Esophagus (tissue), 2 donors: ENCODE measurements at regions not wholly inside any gene's neighbourhood (a gene's known extent, or its start where the extent isn't known, plus 50 kb on each side); places are given as distances from the start of the nearest gene placed in this dataset.
"Not testable (repeated sequence)": the region's sequence is repeated elsewhere in the genome, so short reads cannot be mapped to it uniquely, and the experiment has no call there.

Source experiments
- H3K27ac ChIP-seq, 2 donors: one replicate each; pipeline ENCODE4 v1.5.1; 2013; ENCODE audit warnings: low read depth in 2 of 2, mild to moderate bottlenecking in 2 of 2, inconsistent platforms in 1 of 2, low read length in 1 of 2, moderate library complexity in 1 of 2
- H3K27me3 ChIP-seq, 2 donors: one replicate each; pipeline ENCODE4 v1.6.1; 2013; ENCODE audit warnings: low read length in 2 of 2, control low read depth in 1 of 2, mild to moderate bottlenecking in 1 of 2; ENCODE audit not compliant: insufficient read depth in 2 of 2, control insufficient read depth in 1 of 2
- H3K36me3 ChIP-seq, 2 donors: one replicate each; pipeline ENCODE4 v1.6.1; 2013; ENCODE audit warnings: low read length in 1 of 2; ENCODE audit not compliant: control insufficient read depth in 2 of 2, insufficient read depth in 2 of 2
- H3K4me1 ChIP-seq, 2 donors: one replicate each; pipeline ENCODE4 v1.6.1; 2013; ENCODE audit warnings: low read length in 1 of 2; ENCODE audit not compliant: control insufficient read depth in 2 of 2, insufficient read depth in 2 of 2
- H3K4me3 ChIP-seq, 2 donors: one replicate each; pipeline ENCODE4 v1.5.1; 2013; ENCODE audit warnings: low read length in 2 of 2, mild to moderate bottlenecking in 2 of 2, low read depth in 1 of 2, moderate library complexity in 1 of 2
- H3K9me3 ChIP-seq, 2 donors: one replicate each; pipeline ENCODE4 v1.6.1; 2013; ENCODE audit warnings: mild to moderate bottlenecking in 2 of 2, low read depth in 1 of 2, low read length in 1 of 2, moderate library complexity in 1 of 2; ENCODE audit not compliant: control insufficient read depth in 2 of 2, insufficient read depth in 1 of 2
- WGBS, 2 donors: extraction: QIAGEN DNeasy Blood & Tissue Kit; methylation state at CpG; one replicate each; pipeline ENCODE4 v1.1.7; 2013; 5-methylcytosine and 5-hydroxymethylcytosine counted together
- donor health status: healthy with polysubstance abuse.
- donor health status: Bipolar disorder and iron deficiency.

- H3K27me3 ChIP-seq = no peaks in the 10 kb centered on the region
- WGBS, 2 donors = 65 to 81% methylated on average over 3 of the region's 3 CpGs
- H3K27ac ChIP-seq = no peak overlapping the region
- H3K4me1 ChIP-seq = no peaks in the 10 kb centered on the region
- H3K36me3 ChIP-seq = no peaks in the 10 kb centered on the region
- no peak overlapping the region for H3K4me3 ChIP-seq
- H3K9me3 ChIP-seq = no peaks in the 10 kb centered on the region
Observed at GRCh38 chr17:71799657-71800056, 321.2 kb upstream of the SOX9 start.

GRCh38 chr17:71801301-71801700 is 319.5 kb upstream of the SOX9 start:
- Histone ChIP-seq H3K27ac (no peak overlapping the region), H3K36me3 (no peaks in the 10 kb centered on the region), H3K4me3 (no peak overlapping the region), H3K27me3 (no peaks in the 10 kb centered on the region), H3K9me3 (no peaks in the 10 kb centered on the region), H3K4me1 (no peaks in the 10 kb centered on the region)
- 55 to 56% methylated on average over 6 of the region's 6 CpGs for WGBS, 2 donors

GRCh38 chr17:71802663-71803062 is 318.2 kb upstream of the SOX9 start:
- Histone ChIP-seq H3K4me1 (no peaks in the 10 kb centered on the region), H3K27ac (no peak overlapping the region), H3K36me3 (no peaks in the 10 kb centered on the region), H3K4me3 (no peak overlapping the region), H3K9me3 (peaks cover 0 to 2% of the 10 kb centered on the region in 2 donors), H3K27me3 (no peaks in the 10 kb centered on the region)
- 79 to 96% methylated on average over 3 of the region's 3 CpGs for WGBS, 2 donors

GRCh38 chr17:71803656-71804284 is 317.1 kb upstream of the SOX9 start:
- H3K4me3 ChIP-seq = no peak overlapping the region
- H3K9me3 ChIP-seq = peaks cover 0 to 2% of the 10 kb centered on the region in 2 donors
- 81 to 95% methylated on average over 1 of the region's 1 CpG for WGBS, 2 donors
- H3K27me3 ChIP-seq = no peaks in the 10 kb centered on the region
- H3K4me1 ChIP-seq = no peaks in the 10 kb centered on the region
- no peak overlapping the region for H3K27ac ChIP-seq
- H3K36me3 ChIP-seq = no peaks in the 10 kb centered on the region

GRCh38 chr17:71809537-71809936 is 311.3 kb upstream of the SOX9 start:
- no peak overlapping the region for H3K4me3 ChIP-seq
- peaks cover 0 to 2% of the 10 kb centered on the region in 2 donors for H3K9me3 ChIP-seq
- H3K4me1 ChIP-seq = no peaks in the 10 kb centered on the region
- no peak overlapping the region for H3K27ac ChIP-seq
- H3K36me3 ChIP-seq = no peaks in the 10 kb centered on the region
- no peaks in the 10 kb centered on the region for H3K27me3 ChIP-seq

- H3K27ac ChIP-seq = not testable (repeated sequence)
Observed at GRCh38 chr17:71813861-71814260, 307.0 kb upstream of the SOX9 start.

GRCh38 chr17:71821511-71821910 is 299.3 kb upstream of the SOX9 start:
- Histone ChIP-seq H3K27ac (no peak overlapping the region), H3K4me3 (no peak overlapping the region), H3K4me1 (no peaks in the 10 kb centered on the region), H3K36me3 (no peaks in the 10 kb centered on the region), H3K27me3 (no peaks in the 10 kb centered on the region), H3K9me3 (no peaks in the 10 kb centered on the region)
- 81 to 83% methylated on average over 4 of the region's 4 CpGs for WGBS, 2 donors

More at GRCh38 chr17:71813861-71814260, 307.0 kb upstream of the SOX9 start:
- not testable (repeated sequence) for H3K9me3 ChIP-seq, H3K4me3 ChIP-seq, H3K36me3 ChIP-seq, H3K27me3 ChIP-seq, H3K4me1 ChIP-seq

GRCh38 chr17:71824671-71825070 is 296.1 kb upstream of the SOX9 start:
- 80 to 85% methylated on average over 4 of the region's 4 CpGs for WGBS, 2 donors
- no peaks in the 10 kb centered on the region for H3K27me3 ChIP-seq

GRCh38 chr17:71825687-71826086 is 295.1 kb upstream of the SOX9 start:
- WGBS, 2 donors = 63 to 67% methylated on average over 4 of the region's 4 CpGs

More at GRCh38 chr17:71824671-71825070, 296.1 kb upstream of the SOX9 start:
- no peaks in the 10 kb centered on the region for H3K4me1 ChIP-seq
- H3K9me3 ChIP-seq = no peaks in the 10 kb centered on the region
- H3K27ac ChIP-seq = no peak overlapping the region
- H3K4me3 ChIP-seq = no peak overlapping the region
- H3K36me3 ChIP-seq = no peaks in the 10 kb centered on the region

GRCh38 chr17:71828182-71828596 is 292.6 kb upstream of the SOX9 start:
- Histone ChIP-seq H3K4me3 (no peak overlapping the region), H3K27ac (no peak overlapping the region), H3K27me3 (no peaks in the 10 kb centered on the region), H3K9me3 (no peaks in the 10 kb centered on the region), H3K36me3 (no peaks in the 10 kb centered on the region), H3K4me1 (no peaks in the 10 kb centered on the region)
- WGBS, 2 donors = 16 to 20% methylated on average over 5 of the region's 5 CpGs

More at GRCh38 chr17:71825687-71826086, 295.1 kb upstream of the SOX9 start:
- Histone ChIP-seq H3K27ac (no peak overlapping the region), H3K4me1 (no peaks in the 10 kb centered on the region), H3K4me3 (no peak overlapping the region), H3K9me3 (no peaks in the 10 kb centered on the region), H3K27me3 (no peaks in the 10 kb centered on the region), H3K36me3 (no peaks in the 10 kb centered on the region)
